ENCODE measurements at regions not wholly inside any gene's neighbourhood (a gene's known extent, or its start where the extent isn't known, plus 50 kb on each side); places are given as distances from the start of the nearest gene placed in this dataset.

DNA sequence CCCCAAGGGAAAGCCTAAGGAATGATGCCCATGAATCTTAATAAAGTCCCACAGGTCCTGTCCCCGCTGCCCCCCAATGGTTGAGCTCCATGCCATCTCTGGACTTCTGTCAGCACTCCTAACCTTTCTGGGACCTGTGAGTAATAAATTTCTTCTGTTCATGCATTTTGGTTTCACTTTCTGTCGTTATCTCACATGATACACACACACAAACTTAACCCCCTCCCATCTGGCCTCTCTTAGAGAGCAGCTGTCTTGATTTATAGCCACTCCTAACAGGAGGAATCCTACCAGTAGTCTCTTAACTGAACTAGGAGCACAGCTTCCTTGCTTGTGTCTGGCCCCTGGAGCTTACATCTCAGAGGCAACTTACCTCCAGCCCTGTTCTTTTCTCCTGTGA, 82.7 kb upstream of the SELENOK start:
- no peaks in the 10 kb centered on the region for H3K36me3 ChIP-seq (ENCODE audit: control insufficient read depth in 2 of 2, extremely low read depth in 1 of 2, insufficient read depth in 2 of 2, low read length in 2 of 2)
- no peak overlapping the region for H2AFZ ChIP-seq (ENCODE audit: control insufficient read depth, low read length)
- H3K9me1 ChIP-seq (ENCODE audit: control insufficient read depth, extremely low read depth, insufficient read depth, low read length), result no peaks in the 10 kb centered on the region
- H3K4me1 ChIP-seq (ENCODE audit: control insufficient read depth, extremely low read depth, insufficient read depth, low read length), result no peaks in the 10 kb centered on the region
- no peaks in the 10 kb centered on the region for H4K20me1 ChIP-seq (ENCODE audit: control insufficient read depth, extremely low read depth, insufficient read depth, low read length)
- H3K27me3 ChIP-seq (ENCODE audit: control insufficient read depth, extremely low read depth, insufficient read depth, low read length), result no peaks in the 10 kb centered on the region
- no peak overlapping the region for H3K9ac ChIP-seq (ENCODE audit: control insufficient read depth, extremely low read depth, insufficient read depth, low read length)
- DNase-seq (ENCODE audit: low read depth, low spot score) (no peak), FAIRE-seq (no peak)
- no peak overlapping the region for H3K27ac ChIP-seq (ENCODE audit: control insufficient read depth, insufficient read depth, low read length)
- TF ChIP-seq EZH2 (IDR thresholded peaks at IDR 0.05; ENCODE audit: low read length), result no peak
- TF ChIP-seq, protein P1, sequence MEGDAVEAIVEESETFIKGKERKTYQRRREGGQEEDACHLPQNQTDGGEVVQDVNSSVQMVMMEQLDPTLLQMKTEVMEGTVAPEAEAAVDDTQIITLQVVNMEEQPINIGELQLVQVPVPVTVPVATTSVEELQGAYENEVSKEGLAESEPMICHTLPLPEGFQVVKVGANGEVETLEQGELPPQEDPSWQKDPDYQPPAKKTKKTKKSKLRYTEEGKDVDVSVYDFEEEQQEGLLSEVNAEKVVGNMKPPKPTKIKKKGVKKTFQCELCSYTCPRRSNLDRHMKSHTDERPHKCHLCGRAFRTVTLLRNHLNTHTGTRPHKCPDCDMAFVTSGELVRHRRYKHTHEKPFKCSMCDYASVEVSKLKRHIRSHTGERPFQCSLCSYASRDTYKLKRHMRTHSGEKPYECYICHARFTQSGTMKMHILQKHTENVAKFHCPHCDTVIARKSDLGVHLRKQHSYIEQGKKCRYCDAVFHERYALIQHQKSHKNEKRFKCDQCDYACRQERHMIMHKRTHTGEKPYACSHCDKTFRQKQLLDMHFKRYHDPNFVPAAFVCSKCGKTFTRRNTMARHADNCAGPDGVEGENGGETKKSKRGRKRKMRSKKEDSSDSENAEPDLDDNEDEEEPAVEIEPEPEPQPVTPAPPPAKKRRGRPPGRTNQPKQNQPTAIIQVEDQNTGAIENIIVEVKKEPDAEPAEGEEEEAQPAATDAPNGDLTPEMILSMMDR (optimal IDR thresholded peaks at IDR 0.05 in 1 of 3, IDR thresholded peaks at IDR 0.05 in 1 of 3, conservative IDR thresholded peaks at IDR 0.05 in 1 of 3; ENCODE audit: extremely low read depth in 1 of 3, insufficient read depth in 2 of 3, low read length in 3 of 3), result no peak
- dilution Hi-C loops (cut with MboI; ENCODE audit: extremely low pct_ligation_motif_present, low sequenced_read_pairs), result no loop called here
- H3K4me2 ChIP-seq (ENCODE audit: control insufficient read depth, extremely low read depth, insufficient read depth, low read depth, low read length), result no peak overlapping the region
- no peaks in the 10 kb centered on the region for H3K9me3 ChIP-seq (ENCODE audit: control insufficient read depth, low read depth, low read length)
- no peaks in the 10 kb centered on the region for H3K79me2 ChIP-seq (ENCODE audit: control insufficient read depth, insufficient read depth, low read length)
- H3K4me3 ChIP-seq (ENCODE audit: control insufficient read depth in 2 of 3, extremely low read depth in 1 of 3, insufficient read depth in 2 of 3, low read depth in 1 of 3, low read length in 3 of 3), result no peak overlapping the region

DNA sequence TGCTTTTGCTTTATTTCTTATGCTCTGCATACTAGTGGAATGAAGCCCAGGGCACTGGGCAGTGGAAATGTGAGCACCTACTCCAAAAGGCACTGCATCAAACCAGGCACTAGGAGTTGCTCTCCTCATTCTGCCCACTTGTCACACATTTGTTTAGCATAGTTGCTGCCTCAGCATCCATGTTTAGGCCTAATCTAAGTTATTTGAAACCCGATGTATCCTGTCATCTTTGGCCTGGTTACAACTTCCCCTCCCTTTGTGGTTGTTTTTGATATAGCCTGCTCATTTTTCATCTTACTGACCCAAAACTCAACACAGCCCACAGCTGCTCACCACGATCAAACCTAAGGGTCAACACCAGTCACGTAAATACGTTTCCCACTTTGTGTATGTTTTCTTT, 82.2 kb upstream of the SELENOK start:
- no peak overlapping the region for H3K4me3 ChIP-seq (ENCODE audit: control insufficient read depth in 2 of 3, extremely low read depth in 1 of 3, insufficient read depth in 2 of 3, low read depth in 1 of 3, low read length in 3 of 3)
- no peaks in the 10 kb centered on the region for H3K27me3 ChIP-seq (ENCODE audit: control insufficient read depth, extremely low read depth, insufficient read depth, low read length)
- dilution Hi-C loops (cut with MboI; ENCODE audit: extremely low pct_ligation_motif_present, low sequenced_read_pairs), result no loop called here
- no peak overlapping the region for H3K27ac ChIP-seq (ENCODE audit: control insufficient read depth, insufficient read depth, low read length)
- no peaks in the 10 kb centered on the region for H3K9me3 ChIP-seq (ENCODE audit: control insufficient read depth, low read depth, low read length)
- no peaks in the 10 kb centered on the region for H3K36me3 ChIP-seq (ENCODE audit: control insufficient read depth in 2 of 2, extremely low read depth in 1 of 2, insufficient read depth in 2 of 2, low read length in 2 of 2)
- no peaks in the 10 kb centered on the region for H3K79me2 ChIP-seq (ENCODE audit: control insufficient read depth, insufficient read depth, low read length)
- no peak for TF ChIP-seq EZH2 (IDR thresholded peaks at IDR 0.05; ENCODE audit: low read length)
- TF ChIP-seq, protein P1 (optimal IDR thresholded peaks at IDR 0.05 in 1 of 3, IDR thresholded peaks at IDR 0.05 in 1 of 3, conservative IDR thresholded peaks at IDR 0.05 in 1 of 3; ENCODE audit: extremely low read depth in 1 of 3, insufficient read depth in 2 of 3, low read length in 3 of 3), result no peak
- H2AFZ ChIP-seq (ENCODE audit: control insufficient read depth, low read length), result no peak overlapping the region
- DNase-seq (ENCODE audit: low read depth, low spot score) (no peak), FAIRE-seq (no peak)
- H3K4me1 ChIP-seq (ENCODE audit: control insufficient read depth, extremely low read depth, insufficient read depth, low read length), result no peaks in the 10 kb centered on the region
- H3K9me1 ChIP-seq (ENCODE audit: control insufficient read depth, extremely low read depth, insufficient read depth, low read length), result no peaks in the 10 kb centered on the region
- no peak overlapping the region for H3K4me2 ChIP-seq (ENCODE audit: control insufficient read depth, extremely low read depth, insufficient read depth, low read depth, low read length)
- no peak overlapping the region for H3K9ac ChIP-seq (ENCODE audit: control insufficient read depth, extremely low read depth, insufficient read depth, low read length)
- H4K20me1 ChIP-seq (ENCODE audit: control insufficient read depth, extremely low read depth, insufficient read depth, low read length), result no peaks in the 10 kb centered on the region
